ENCODE measurements at regions not wholly inside any gene's neighbourhood (a gene's known extent, or its start where the extent isn't known, plus 50 kb on each side); places are given as distances from the start of the nearest gene placed in this dataset.

- Histone ChIP-seq H3K4me1 (peaks cover 0 to 40% (median 11%) of the 10 kb centered on the region in 4 donors), H3K9me3 (no peaks in the 10 kb centered on the region), H3K4me3 (no peak overlapping the region), H3K27ac (no peak overlapping the region), H3K36me3 (no peaks in the 10 kb centered on the region), H3K27me3 (no peaks in the 10 kb centered on the region)
- intact Hi-C loops (cut with DNase I), result no loop called here
- 75% methylated on average over 6 of the region's 6 CpGs for WGBS (ENCODE audit: insufficient coverage, low coverage, low lambda C conversion rate, missing lambda C conversion rate)
- DNase-seq, result no peak
- TF ChIP-seq CTCF (IDR thresholded peaks at IDR 0.05) (no peak), POLR2A (IDR thresholded peaks at IDR 0.05) (no peak)
- ATAC-seq, result no peak
Observed at GRCh38 chr2:200226451-200227426, 79.8 kb upstream of the SPATS2L start.

DNA sequence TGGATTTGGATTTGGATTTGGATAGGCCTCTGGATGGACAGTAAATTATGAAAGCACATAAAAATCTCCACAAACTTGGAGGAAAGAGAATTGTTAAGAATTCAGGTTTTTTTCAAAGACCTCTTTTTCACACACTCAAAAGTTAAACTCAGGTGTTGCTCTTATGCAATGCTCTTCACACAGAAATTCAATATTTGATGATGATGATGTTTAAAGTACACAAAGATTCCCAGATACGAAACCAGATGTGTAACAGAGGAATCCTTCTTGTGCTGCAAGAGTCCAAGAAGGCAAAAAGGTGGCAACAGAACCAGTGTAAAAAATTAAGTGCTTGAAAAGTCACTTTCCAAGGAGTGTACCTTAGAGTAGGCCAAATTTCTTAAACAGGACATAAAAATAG, 75.8 kb upstream of the SPATS2L start:
- H3K27ac ChIP-seq, result no peak overlapping the region
- WGBS (ENCODE audit: insufficient coverage, low coverage, low lambda C conversion rate, missing lambda C conversion rate), result 29% methylated on average over 1 of the region's 1 CpG
- TF ChIP-seq CTCF (IDR thresholded peaks at IDR 0.05) (no peak), POLR2A (IDR thresholded peaks at IDR 0.05) (no peak)
- H3K4me1 ChIP-seq, result peaks cover 0 to 17% (median 4%) of the 10 kb centered on the region in 4 donors
- peak in 3 of 4 donors; percentile 56 to 68 (median 65) for ATAC-seq
- no peak for DNase-seq
- H3K36me3 ChIP-seq, result no peaks in the 10 kb centered on the region
- intact Hi-C loops (cut with DNase I), result no loop called here
- H3K27me3 ChIP-seq, result no peaks in the 10 kb centered on the region
- no peaks in the 10 kb centered on the region for H3K9me3 ChIP-seq
- no peak overlapping the region for H3K4me3 ChIP-seq

- TF ChIP-seq CTCF (IDR thresholded peaks at IDR 0.05), result no peak
- no peak for TF ChIP-seq POLR2A (IDR thresholded peaks at IDR 0.05)
- 89% methylated on average over 1 of the region's 1 CpG for WGBS (ENCODE audit: insufficient coverage, low coverage, low lambda C conversion rate, missing lambda C conversion rate)
- H3K4me3 ChIP-seq, result no peak overlapping the region
- no peak overlapping the region for H3K27ac ChIP-seq
- no peak for DNase-seq
- no peak for ATAC-seq
- peaks cover 0 to 7% (median 0%) of the 10 kb centered on the region in 4 donors for H3K4me1 ChIP-seq
- H3K9me3 ChIP-seq, result no peaks in the 10 kb centered on the region
- H3K36me3 ChIP-seq, result no peaks in the 10 kb centered on the region
- no peaks in the 10 kb centered on the region for H3K27me3 ChIP-seq
- intact Hi-C loops (cut with DNase I), result no loop called here
Observed at GRCh38 chr2:200235533-200235932, 71.0 kb upstream of the SPATS2L start.

DNA sequence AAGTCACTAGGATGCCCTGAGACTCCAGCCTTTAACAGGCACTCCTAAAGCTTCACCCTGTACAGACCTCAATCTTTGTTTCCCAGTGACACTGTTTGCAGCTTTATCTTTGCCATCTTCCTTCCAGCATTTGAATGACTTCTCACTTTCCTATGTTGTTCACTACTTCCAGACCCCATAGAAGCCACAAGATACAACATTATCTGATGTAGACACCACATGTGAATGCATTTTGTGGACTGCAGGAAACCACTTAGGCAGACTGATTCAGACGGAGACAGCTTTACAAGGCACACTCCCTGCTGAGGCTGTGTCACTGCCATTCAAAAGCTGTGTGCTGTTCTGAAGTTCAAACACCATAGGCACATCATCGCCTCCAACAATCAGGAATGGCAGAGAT, 67.3 kb upstream of the SPATS2L start:
- Histone ChIP-seq H3K36me3 (no peaks in the 10 kb centered on the region), H3K4me1 (no peaks in the 10 kb centered on the region), H3K9me3 (no peaks in the 10 kb centered on the region), H3K4me3 (no peak overlapping the region), H3K27me3 (no peaks in the 10 kb centered on the region), H3K27ac (no peak overlapping the region)
- TF ChIP-seq CTCF (IDR thresholded peaks at IDR 0.05) (no peak), POLR2A (IDR thresholded peaks at IDR 0.05) (no peak)
- DNase-seq (no peak), ATAC-seq (no peak)
- intact Hi-C loops (cut with DNase I), result no loop called here
- 56% methylated on average over 2 of the region's 2 CpGs for WGBS (ENCODE audit: insufficient coverage, low coverage, low lambda C conversion rate, missing lambda C conversion rate)
